ENCODE measurements at regions not wholly inside any gene's neighbourhood (a gene's known extent, or its start where the extent isn't known, plus 50 kb on each side); places are given as distances from the start of the nearest gene placed in this dataset.
A peak's percentile ranks its signal among the peaks of the same experiment; 100 is the strongest.
"Not testable (repeated sequence)": the region's sequence is repeated elsewhere in the genome, so short reads cannot be mapped to it uniquely, and the experiment has no call there.

GRCh38 chr13:21309542-21310172, 133.2 kb downstream of the MRPL57 start:
- no peak for DNase-seq (ENCODE audit: low read depth, low spot score)
- H3K27ac ChIP-seq = no peak overlapping the region

GRCh38 chr13:21310220-21310619, 133.8 kb downstream of the MRPL57 start:
- no peak overlapping the region for H3K27ac ChIP-seq
- peak; percentile 44 for DNase-seq (ENCODE audit: low read depth, low spot score)

- DNase-seq (ENCODE audit: low read depth, low spot score); H3K27ac ChIP-seq: not testable (repeated sequence)
Measured at GRCh38 chr13:21314976-21315375, 138.5 kb downstream of the MRPL57 start.

- no peak overlapping the region for H3K27ac ChIP-seq
- DNase-seq (ENCODE audit: low read depth, low spot score) = no peak
Measured at GRCh38 chr13:21316376-21316775, 139.9 kb downstream of the MRPL57 start.

GRCh38 chr13:21318891-21319532, 140.1 kb downstream of the ZDHHC20 start:
- DNase-seq (ENCODE audit: low read depth, low spot score) = no peak
- no peak overlapping the region for H3K27ac ChIP-seq

GRCh38 chr13:21319869-21320641, 139.0 kb downstream of the ZDHHC20 start:
- no peak for DNase-seq (ENCODE audit: low read depth, low spot score)
- H3K27ac ChIP-seq = no peak overlapping the region

GRCh38 chr13:21320642-21321034, 138.5 kb downstream of the ZDHHC20 start:
- H3K27ac ChIP-seq = no peak overlapping the region
- DNase-seq (ENCODE audit: low read depth, low spot score) = no peak

- no peak for DNase-seq (ENCODE audit: low read depth, low spot score)
- no peak overlapping the region for H3K27ac ChIP-seq
Measured at GRCh38 chr13:21321269-21321668, 137.8 kb downstream of the ZDHHC20 start.

GRCh38 chr13:21322327-21322965, 136.7 kb downstream of the ZDHHC20 start:
- H3K27ac ChIP-seq = no peak overlapping the region
- DNase-seq (ENCODE audit: low read depth, low spot score) = no peak

All from epithelial cell of prostate (primary cell).